Endothelial cell of umbilical vein (primary cell): ENCODE measurements at regions not wholly inside any gene's neighbourhood (a gene's known extent, or its start where the extent isn't known, plus 50 kb on each side); places are given as distances from the start of the nearest gene placed in this dataset.

Experiments
- BruUV-seq: library from RNA; stranded (reverse); fragments of 400-500 nt; replicated peaks from 2 replicates; lab custom pipeline; 2021; lab: Mats Ljungman, UMichigan
- CTCF ChIA-PET: fragments of 300-600, 350-600 bp; sonication (Branson Sonifier 250); formaldehyde crosslinking; loops from one replicate; lab custom pipeline; 2021; ENCODE audit warnings: antibody characterized with exemption, inconsistent platforms; lab: Charles Lee
- POLR2A ChIA-PET: fragments of 300-600, 350-600 bp; sonication (Branson Sonifier 250); formaldehyde crosslinking; loops from one replicate; lab custom pipeline; 2021; ENCODE audit warnings: antibody characterized with exemption, inconsistent platforms; lab: Charles Lee
- DNase-seq: peaks from one replicate; pipeline ENCODE4 v3.0.0-alpha.2; 2011; ENCODE audit warnings: low read depth, low spot score
- FAIRE-seq: peaks from 2 replicates; lab custom pipeline; 2011; peaks lifted over from hg19 to GRCh38; lab: Jason Lieb, UNC
- H2AFZ ChIP-seq: 2 replicates; pipeline ENCODE4 v1.6.0; 2012; ENCODE audit warnings: low read depth, low read length, control low read depth, inconsistent platforms
- H3K27ac ChIP-seq: 2 replicates; pipeline ENCODE4 v1.5.1; 2011; ENCODE audit warnings: low read depth, mild to moderate bottlenecking, control low read depth, low read length, moderate library complexity; ENCODE audit not compliant: insufficient read depth
- H3K27me3 ChIP-seq, 2 experiments: 2 replicates each; pipeline versions ENCODE4 v1.6.0 to v1.6.1; 2011; ENCODE audit warnings: low read length in 2 of 2, mixed read lengths in 1 of 2; ENCODE audit not compliant: control insufficient read depth in 2 of 2, insufficient read depth in 2 of 2
- H3K36me3 ChIP-seq, 2 experiments: 2 replicates in 1 of 2; 3 replicates in 1 of 2; pipeline ENCODE4 v1.5.1; 2011; ENCODE audit warnings: low read length in 2 of 2, mild to moderate bottlenecking in 1 of 2, moderate library complexity in 1 of 2; ENCODE audit not compliant: control insufficient read depth in 2 of 2, insufficient read depth in 2 of 2; ENCODE audit errors: extremely low read depth in 1 of 2
- H3K4me1 ChIP-seq: 3 replicates; pipeline ENCODE4 v1.5.1; 2011; ENCODE audit warnings: mild to moderate bottlenecking, low read length; ENCODE audit not compliant: control insufficient read depth, insufficient read depth; ENCODE audit errors: extremely low read depth
- H3K4me2 ChIP-seq: 2 replicates; pipeline ENCODE4 v1.6.1; 2011; ENCODE audit warnings: low read length, control low read depth, mixed read lengths; ENCODE audit not compliant: insufficient read depth
- H3K4me3 ChIP-seq, 3 experiments: fragments of 200-600 bp in 1 of 3; sonication (generic), shearing (Covaris generic) in 1 of 3; replicated peaks in 1 of 3; 2 replicates each; pipeline ENCODE4 v1.5.1; 2011 to 2016; ENCODE audit warnings: control low read depth in 3 of 3, low read length in 3 of 3, mild to moderate bottlenecking in 2 of 3, inconsistent platforms in 1 of 3, low read depth in 1 of 3, moderate library complexity in 1 of 3; ENCODE audit not compliant: insufficient read depth in 1 of 3
- H3K79me2 ChIP-seq: 2 replicates; pipeline ENCODE4 v1.6.0; 2012; ENCODE audit warnings: low read length, inconsistent platforms; ENCODE audit not compliant: control insufficient read depth, insufficient read depth
- H3K9ac ChIP-seq: replicated peaks from 2 replicates; pipeline ENCODE3; 2011; ENCODE audit warnings: low read length, control low read depth; ENCODE audit not compliant: insufficient read depth; ENCODE audit errors: extremely low read depth
- H3K9me1 ChIP-seq: replicated peaks from 3 replicates; pipeline ENCODE4 v1.6.0; 2011; ENCODE audit warnings: mild to moderate bottlenecking, low read length; ENCODE audit not compliant: control insufficient read depth, insufficient read depth; ENCODE audit errors: extremely low read depth
- H3K9me3 ChIP-seq: replicated peaks from 2 replicates; pipeline ENCODE4 v1.5.1; 2012; ENCODE audit warnings: low read length, inconsistent platforms; ENCODE audit not compliant: control insufficient read depth, insufficient read depth
- H4K20me1 ChIP-seq: replicated peaks from 2 replicates; pipeline ENCODE3; 2011; ENCODE audit warnings: mild to moderate bottlenecking, low read length; ENCODE audit not compliant: control insufficient read depth, insufficient read depth; ENCODE audit errors: extremely low read depth
- EZH2 ChIP-seq: IDR thresholded peaks from 2 replicates; pipeline ENCODE4 v1.6.1; 2012; ENCODE audit warnings: borderline replicate concordance, low read depth, mild to moderate bottlenecking, moderate library complexity, low read length, inconsistent platforms; ENCODE audit not compliant: severe bottlenecking
- FOS ChIP-seq: IDR thresholded peaks from 2 replicates; pipeline ENCODE4 v1.6.1; 2011; ENCODE audit warnings: mild to moderate bottlenecking, low read length, moderate library complexity, borderline replicate concordance; ENCODE audit not compliant: insufficient read depth
- GATA2 ChIP-seq: IDR thresholded peaks from 2 replicates; pipeline ENCODE4 v1.7.0; 2011; ENCODE audit warnings: low read depth, mild to moderate bottlenecking, moderate library complexity, mixed read lengths, low read length; ENCODE audit not compliant: insufficient read length, insufficient read depth
- JUN ChIP-seq: IDR thresholded peaks from 2 replicates; pipeline ENCODE4 v1.6.1; 2011; ENCODE audit warnings: borderline replicate concordance, low read depth; ENCODE audit not compliant: insufficient read length, insufficient read depth
- MYC ChIP-seq: IDR thresholded peaks from one replicate; pipeline ENCODE4 v1.6.1; 2011; ENCODE audit warnings: mild to moderate bottlenecking, low read depth, low read length
- POLR2A ChIP-seq: IDR thresholded peaks from 2 replicates; pipeline ENCODE4 v1.6.1; 2012; ENCODE audit warnings: low read depth, mild to moderate bottlenecking, control low read depth, low read length
- POLR2AphosphoS5 ChIP-seq: IDR thresholded peaks from 2 replicates; pipeline ENCODE4 v1.6.1; 2012; ENCODE audit warnings: low read depth, mild to moderate bottlenecking, control low read depth, low read length, moderate library complexity; ENCODE audit not compliant: insufficient read depth
- dilution Hi-C: fragments of 300-500 bp; cut with MboI; formaldehyde crosslinking; loops from one replicate; pipeline ENCODE4 v1.15.0; 2019; ENCODE audit warnings: low sequenced_read_pairs; ENCODE audit not compliant: extremely low pct_ligation_motif_present
- intact Hi-C: fragments of 100-400 bp; cut with micrococcal nuclease; formaldehyde crosslinking; loops from one replicate; pipeline ENCODE4 v1.10.0; 2022
- TF ChIP-seq, protein P1 (sequence below), 2 donors: IDR thresholded peaks; 1 replicate in 1 of 2; 2 replicates in 1 of 2; pipeline ENCODE4 v1.5.1; 2011; ENCODE audit warnings: low read length in 2 of 2, mild to moderate bottlenecking in 2 of 2, moderate library complexity in 2 of 2, control low read depth in 1 of 2, inconsistent platforms in 1 of 2, low read depth in 1 of 2; ENCODE audit not compliant: insufficient read depth in 1 of 2; ENCODE audit errors: extremely low read depth in 1 of 2
- TF ChIP-seq, protein P2 (sequence below): IDR thresholded peaks from 2 replicates; pipeline ENCODE4 v1.6.1; 2011; ENCODE audit not compliant: insufficient read depth, insufficient read length

DNA sequence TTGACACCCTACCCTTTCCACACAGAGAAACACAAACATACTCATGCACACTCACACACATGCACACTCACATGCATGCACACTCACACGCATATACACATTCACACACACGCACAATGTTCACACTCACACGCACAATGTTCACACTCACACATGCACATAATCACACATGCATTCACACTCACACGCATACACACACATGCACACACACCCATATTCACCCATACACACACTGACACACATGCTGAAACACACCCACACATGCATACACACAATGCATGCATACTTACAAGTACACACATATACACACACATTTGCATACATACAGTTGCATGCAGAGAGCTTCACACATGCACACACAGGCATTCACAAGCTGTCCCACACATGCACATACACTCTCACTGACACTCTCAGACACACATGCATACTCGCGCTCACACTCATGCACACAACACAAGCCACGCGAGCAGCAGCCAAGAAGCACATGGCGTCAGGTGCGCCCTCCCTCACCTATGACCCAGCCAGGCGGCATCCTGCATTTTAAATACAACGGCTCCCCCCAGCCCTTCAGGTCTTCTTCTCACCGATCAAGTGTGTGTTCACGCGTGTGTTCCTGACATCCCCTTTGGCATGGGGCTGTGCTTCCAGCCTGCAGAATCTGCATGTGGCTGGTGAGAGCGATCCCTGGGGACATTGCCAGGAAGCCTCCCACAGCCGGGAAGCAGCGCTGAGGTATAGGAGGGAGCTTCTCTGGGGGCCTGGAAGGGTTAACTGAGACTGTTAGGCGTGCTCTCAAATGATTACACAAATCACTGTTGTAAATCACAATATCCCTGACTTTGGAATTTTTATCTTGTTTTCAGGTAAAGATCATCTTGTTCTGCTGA, 195.1 kb downstream of the RTP5 start:
- H3K4me1 ChIP-seq, result no peaks in the 10 kb centered on the region
- no peak overlapping the region for H3K9ac ChIP-seq
- DNase-seq (no peak), FAIRE-seq (no peak)
- H3K27me3 ChIP-seq, result peaks cover 0 to 2% of the 10 kb centered on the region in 2 experiments
- no peaks in the 10 kb centered on the region for H4K20me1 ChIP-seq
- no peak overlapping the region for H3K4me3 ChIP-seq
- dilution Hi-C loops, result no loop called here
- POLR2A ChIA-PET, result no interaction called here
- TF ChIP-seq, protein P1, sequence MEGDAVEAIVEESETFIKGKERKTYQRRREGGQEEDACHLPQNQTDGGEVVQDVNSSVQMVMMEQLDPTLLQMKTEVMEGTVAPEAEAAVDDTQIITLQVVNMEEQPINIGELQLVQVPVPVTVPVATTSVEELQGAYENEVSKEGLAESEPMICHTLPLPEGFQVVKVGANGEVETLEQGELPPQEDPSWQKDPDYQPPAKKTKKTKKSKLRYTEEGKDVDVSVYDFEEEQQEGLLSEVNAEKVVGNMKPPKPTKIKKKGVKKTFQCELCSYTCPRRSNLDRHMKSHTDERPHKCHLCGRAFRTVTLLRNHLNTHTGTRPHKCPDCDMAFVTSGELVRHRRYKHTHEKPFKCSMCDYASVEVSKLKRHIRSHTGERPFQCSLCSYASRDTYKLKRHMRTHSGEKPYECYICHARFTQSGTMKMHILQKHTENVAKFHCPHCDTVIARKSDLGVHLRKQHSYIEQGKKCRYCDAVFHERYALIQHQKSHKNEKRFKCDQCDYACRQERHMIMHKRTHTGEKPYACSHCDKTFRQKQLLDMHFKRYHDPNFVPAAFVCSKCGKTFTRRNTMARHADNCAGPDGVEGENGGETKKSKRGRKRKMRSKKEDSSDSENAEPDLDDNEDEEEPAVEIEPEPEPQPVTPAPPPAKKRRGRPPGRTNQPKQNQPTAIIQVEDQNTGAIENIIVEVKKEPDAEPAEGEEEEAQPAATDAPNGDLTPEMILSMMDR (IDR thresholded peaks at IDR 0.05; ENCODE audit: extremely low read depth in 1 of 2, insufficient read depth in 1 of 2, low read depth in 1 of 2, low read length in 2 of 2), result no peak
- TF ChIP-seq GATA2, result no peak
- TF ChIP-seq POLR2A, result no peak
- no peak for TF ChIP-seq MYC
- no peak for TF ChIP-seq POLR2AphosphoS5
- no peak for TF ChIP-seq JUN
- TF ChIP-seq, protein P2, sequence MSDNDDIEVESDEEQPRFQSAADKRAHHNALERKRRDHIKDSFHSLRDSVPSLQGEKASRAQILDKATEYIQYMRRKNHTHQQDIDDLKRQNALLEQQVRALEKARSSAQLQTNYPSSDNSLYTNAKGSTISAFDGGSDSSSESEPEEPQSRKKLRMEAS, result no peak
- no peak for TF ChIP-seq FOS
- no peak for TF ChIP-seq EZH2
- H3K9me3 ChIP-seq, result no peaks in the 10 kb centered on the region
- H3K4me2 ChIP-seq, result no peak overlapping the region
- no peaks in the 10 kb centered on the region for H3K9me1 ChIP-seq
- no peaks in the 10 kb centered on the region for H3K79me2 ChIP-seq
- H3K27ac ChIP-seq, result no peak overlapping the region
- BruUV-seq, result no TSS peak
- intact Hi-C loops, result no loop called here
- CTCF ChIA-PET, result no interaction called here
- no peaks in the 10 kb centered on the region for H3K36me3 ChIP-seq
- H2AFZ ChIP-seq, result no peak overlapping the region
